AG09319 (cell line): ENCODE measurements at regions not wholly inside any gene's neighbourhood (a gene's known extent, or its start where the extent isn't known, plus 50 kb on each side); places are given as distances from the start of the nearest gene placed in this dataset.

ENCODE experiments used
- DNase-seq: peaks from one replicate; pipeline ENCODE4 v3.0.0-alpha.2; 2010; ENCODE audit warnings: low read depth; ENCODE audit errors: extremely low read depth
- TF ChIP-seq, protein P1 (sequence below): IDR thresholded peaks from 2 replicates; pipeline ENCODE4 v1.5.1; 2011; ENCODE audit warnings: low read depth, mild to moderate bottlenecking, inconsistent platforms, low read length, moderate library complexity

DNA sequence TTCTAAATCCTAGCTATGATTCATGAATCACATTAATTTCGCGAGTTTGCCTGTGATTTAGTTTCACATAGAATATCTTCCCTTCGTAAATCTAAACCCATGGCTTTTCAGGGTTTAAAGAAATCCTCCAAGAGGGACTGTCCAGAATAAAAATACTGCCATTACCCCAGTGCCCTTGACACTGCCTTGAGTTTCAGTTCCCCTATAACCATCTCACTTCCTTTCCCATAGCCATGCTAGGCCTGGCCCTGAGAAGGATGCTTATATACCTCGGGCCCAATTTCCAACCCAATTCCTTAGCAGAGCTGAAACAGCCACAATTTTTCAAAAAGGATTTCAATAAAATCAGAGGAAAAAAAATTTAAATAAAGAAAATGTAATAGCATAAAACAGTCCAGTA, 697.3 kb downstream of the FRK start:
- TF ChIP-seq, protein P1, sequence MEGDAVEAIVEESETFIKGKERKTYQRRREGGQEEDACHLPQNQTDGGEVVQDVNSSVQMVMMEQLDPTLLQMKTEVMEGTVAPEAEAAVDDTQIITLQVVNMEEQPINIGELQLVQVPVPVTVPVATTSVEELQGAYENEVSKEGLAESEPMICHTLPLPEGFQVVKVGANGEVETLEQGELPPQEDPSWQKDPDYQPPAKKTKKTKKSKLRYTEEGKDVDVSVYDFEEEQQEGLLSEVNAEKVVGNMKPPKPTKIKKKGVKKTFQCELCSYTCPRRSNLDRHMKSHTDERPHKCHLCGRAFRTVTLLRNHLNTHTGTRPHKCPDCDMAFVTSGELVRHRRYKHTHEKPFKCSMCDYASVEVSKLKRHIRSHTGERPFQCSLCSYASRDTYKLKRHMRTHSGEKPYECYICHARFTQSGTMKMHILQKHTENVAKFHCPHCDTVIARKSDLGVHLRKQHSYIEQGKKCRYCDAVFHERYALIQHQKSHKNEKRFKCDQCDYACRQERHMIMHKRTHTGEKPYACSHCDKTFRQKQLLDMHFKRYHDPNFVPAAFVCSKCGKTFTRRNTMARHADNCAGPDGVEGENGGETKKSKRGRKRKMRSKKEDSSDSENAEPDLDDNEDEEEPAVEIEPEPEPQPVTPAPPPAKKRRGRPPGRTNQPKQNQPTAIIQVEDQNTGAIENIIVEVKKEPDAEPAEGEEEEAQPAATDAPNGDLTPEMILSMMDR: no peak
- no peak for DNase-seq

DNA sequence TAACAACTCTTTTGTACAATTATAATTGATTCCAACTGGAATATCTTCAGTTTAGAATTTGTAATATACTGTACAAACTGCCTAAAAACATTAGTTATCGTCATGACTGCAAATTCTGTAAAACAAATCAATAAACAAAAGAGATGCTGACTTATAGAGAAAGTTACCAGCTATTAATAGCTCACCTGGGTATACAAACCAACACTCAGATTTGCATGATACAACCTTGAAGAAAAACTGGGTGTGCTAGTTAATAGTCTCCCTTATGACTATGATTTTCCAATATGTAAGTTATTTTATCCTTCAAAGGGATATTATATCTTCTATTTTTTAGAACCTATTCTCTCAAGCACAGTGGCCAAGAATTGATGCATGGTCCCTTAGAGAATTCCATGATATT, 698.5 kb downstream of the FRK start:
- no peak for DNase-seq
- TF ChIP-seq, protein P1: no peak

DNA sequence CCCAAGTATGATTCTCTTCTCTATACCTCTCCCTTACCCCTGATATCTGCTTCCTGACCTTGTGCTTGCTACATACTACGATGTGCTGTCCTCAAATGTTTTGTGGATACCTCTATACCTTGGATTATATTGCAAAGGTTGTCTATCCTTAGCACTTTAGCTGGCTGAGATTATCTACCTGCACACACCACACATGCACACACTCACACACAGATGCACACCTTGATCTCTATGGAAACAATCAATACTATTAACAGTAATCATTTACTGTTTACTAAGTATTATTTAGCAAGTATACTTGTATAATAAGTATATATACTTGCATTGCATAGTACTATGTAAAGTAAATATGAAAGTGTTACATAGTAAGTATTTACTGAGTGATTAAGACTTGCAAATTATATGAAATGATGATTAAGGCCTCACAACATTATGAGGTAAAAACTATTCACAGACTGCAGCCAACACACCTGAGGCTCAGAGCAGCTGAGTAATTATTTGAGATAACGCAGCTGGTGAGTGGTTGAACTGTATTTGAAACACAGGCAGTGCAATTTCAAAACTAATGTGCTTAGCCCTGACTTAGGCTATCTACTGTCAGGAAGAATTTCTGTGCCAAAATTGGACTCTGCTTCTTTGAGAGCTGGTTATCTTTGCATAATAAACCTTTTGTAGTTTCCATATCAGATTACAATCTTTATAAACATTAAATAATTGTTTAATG, 699.9 kb downstream of the FRK start:
- DNase-seq: no peak
- TF ChIP-seq, protein P1: no peak

DNA sequence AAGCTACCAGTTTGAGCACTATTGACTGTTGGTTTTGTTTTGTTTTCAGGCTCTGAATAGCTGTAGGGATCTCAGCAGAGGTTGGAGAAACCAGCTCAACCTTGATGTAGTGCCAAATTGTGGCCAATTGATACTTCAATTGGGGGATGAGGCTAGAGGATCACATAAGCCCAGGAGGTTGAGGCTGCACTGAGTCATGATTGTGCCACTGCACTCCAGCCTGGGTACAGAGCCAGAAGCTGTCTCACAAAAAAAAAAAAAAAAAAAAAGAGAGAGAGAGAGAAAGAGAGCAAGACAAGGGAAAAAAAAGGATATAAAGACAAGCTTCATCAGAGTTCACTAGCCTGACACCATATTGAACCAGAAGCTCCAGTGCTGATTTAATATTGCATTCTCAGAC, 702.1 kb downstream of the FRK start:
- no peak for DNase-seq

DNA sequence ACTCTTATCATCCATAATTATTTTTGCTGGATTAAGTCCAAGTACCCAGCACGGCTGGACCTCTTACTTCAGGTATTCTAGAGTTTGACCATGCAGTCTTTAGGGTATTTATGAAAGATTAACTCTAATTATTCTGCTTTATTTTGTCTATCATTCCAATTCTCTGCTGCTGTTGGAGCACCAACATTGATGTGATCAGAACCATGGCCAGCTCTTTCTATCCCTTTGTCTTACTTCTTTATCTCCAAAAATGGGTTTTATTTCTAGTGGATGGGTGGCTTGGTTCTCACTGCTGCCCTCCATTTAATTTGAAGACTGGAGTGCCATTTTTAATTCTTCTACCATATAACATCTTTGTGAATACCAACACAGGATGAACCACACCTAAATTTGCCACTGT, 704.3 kb downstream of the FRK start:
- TF ChIP-seq, protein P1: no peak
- no peak for DNase-seq

More for the DNA sequence above, 702.1 kb downstream of the FRK start:
- TF ChIP-seq, protein P1: no peak

DNA sequence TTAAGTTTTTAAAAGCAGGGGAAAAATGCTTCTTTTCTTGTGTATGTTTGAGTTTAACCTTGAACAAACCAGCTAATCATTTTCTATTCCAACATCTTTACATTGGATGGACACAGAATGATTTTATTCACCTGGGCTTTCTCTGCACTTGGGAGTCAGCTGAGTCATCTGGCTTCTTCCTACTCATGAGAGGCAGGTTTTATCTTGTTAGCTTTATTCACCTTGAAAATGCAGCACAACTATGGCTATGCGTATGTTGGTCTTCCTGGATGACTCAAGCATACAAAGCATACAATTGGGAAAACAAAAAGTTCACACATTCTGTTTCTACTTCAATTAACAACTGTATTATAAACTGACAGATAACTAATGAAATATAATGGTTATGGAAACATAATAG, 737.7 kb downstream of the FRK start:
- TF ChIP-seq, protein P1: no peak
- DNase-seq: no peak

DNA sequence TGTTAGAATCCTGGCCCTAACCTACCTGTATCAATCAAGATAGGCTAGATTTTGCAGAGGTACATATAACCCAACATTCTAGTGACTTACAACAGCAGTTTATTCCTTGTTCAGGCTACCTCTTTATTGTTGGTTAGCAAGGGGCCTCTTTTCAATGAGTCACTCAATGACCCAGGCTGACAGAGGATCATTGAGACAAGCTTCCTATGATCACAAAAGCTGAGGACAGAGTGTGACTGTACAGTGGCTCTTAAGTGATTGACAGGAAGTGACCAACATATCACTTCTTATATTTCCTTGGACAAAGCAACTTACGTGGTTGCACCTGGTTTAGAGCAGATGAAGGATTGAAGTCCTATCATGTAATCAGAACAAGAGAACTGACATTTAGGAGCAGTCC, 740.9 kb downstream of the FRK start:
- TF ChIP-seq, protein P1: no peak
- no peak for DNase-seq
